Endothelial cell (in vitro differentiated cells): ENCODE measurements at regions not wholly inside any gene's neighbourhood (a gene's known extent, or its start where the extent isn't known, plus 50 kb on each side); places are given as distances from the start of the nearest gene placed in this dataset.

Experiments
- DNase-seq: peaks from one replicate; pipeline ENCODE4 v3.0.0; 2021; ENCODE audit warnings: low spot score
- H3K27ac Mint-ChIP-seq: one replicate; pipeline ENCODE4 v1.8.0; 2021; ENCODE audit warnings: mixed read lengths, inconsistent platforms; ENCODE audit not compliant: unreplicated experiment
- H3K27me3 Mint-ChIP-seq: one replicate; pipeline ENCODE4 v1.8.0; 2021; ENCODE audit warnings: mild to moderate bottlenecking, moderate library complexity, mixed read lengths, inconsistent platforms; ENCODE audit not compliant: unreplicated experiment
- H3K36me3 Mint-ChIP-seq: one replicate; pipeline ENCODE4 v1.8.0; 2021; ENCODE audit warnings: mild to moderate bottlenecking, low read depth, mixed read lengths, inconsistent platforms; ENCODE audit not compliant: unreplicated experiment
- H3K4me1 Mint-ChIP-seq: one replicate; pipeline ENCODE4 v1.8.0; 2021; ENCODE audit warnings: mild to moderate bottlenecking, mixed read lengths, inconsistent platforms; ENCODE audit not compliant: unreplicated experiment
- H3K4me3 Mint-ChIP-seq: one replicate; pipeline ENCODE4 v1.8.0; 2021; ENCODE audit warnings: mild to moderate bottlenecking, mixed read lengths, inconsistent platforms; ENCODE audit not compliant: unreplicated experiment
- H3K9me3 Mint-ChIP-seq: one replicate; pipeline ENCODE4 v1.8.0; 2021; ENCODE audit warnings: mixed read lengths, inconsistent platforms; ENCODE audit not compliant: unreplicated experiment
- CTCF ChIP-seq: fragments of 200-600 bp; sonication (generic); IDR thresholded peaks from one replicate; pipeline ENCODE4 v1.5.0; 2021; ENCODE audit warnings: antibody characterized with exemption; ENCODE audit not compliant: unreplicated experiment

- TF ChIP-seq CTCF: no peak
- no peak for DNase-seq
- Mint-ChIP-seq H3K27me3 (peaks cover 5% of the 10 kb centered on the region), H3K27ac (no peak overlapping the region), H3K36me3 (no peaks in the 10 kb centered on the region), H3K4me3 (no peak overlapping the region), H3K4me1 (peaks cover 7% of the 10 kb centered on the region), H3K9me3 (peaks cover 4% of the 10 kb centered on the region)
These were observed 70.7 kb upstream of the THBS1 start for GRCh38 chr15:39510001-39510701.

GRCh38 chr15:39511000-39511915 lies 69.6 kb upstream of the THBS1 start:
- H3K27me3 Mint-ChIP-seq: peaks cover 5% of the 10 kb centered on the region
- H3K27ac Mint-ChIP-seq: no peak overlapping the region
- H3K4me1 Mint-ChIP-seq: peaks cover 7% of the 10 kb centered on the region
- TF ChIP-seq CTCF: no peak
- no peak for DNase-seq
- H3K9me3 Mint-ChIP-seq: peaks cover 4% of the 10 kb centered on the region
- no peaks in the 10 kb centered on the region for H3K36me3 Mint-ChIP-seq
- H3K4me3 Mint-ChIP-seq: no peak overlapping the region

GRCh38 chr15:39511916-39512260 lies 69.0 kb upstream of the THBS1 start:
- no peak overlapping the region for H3K27ac Mint-ChIP-seq
- H3K4me1 Mint-ChIP-seq: peaks cover 7% of the 10 kb centered on the region
- H3K36me3 Mint-ChIP-seq: no peaks in the 10 kb centered on the region
- no peak overlapping the region for H3K4me3 Mint-ChIP-seq
- no peak for TF ChIP-seq CTCF
- H3K27me3 Mint-ChIP-seq: peaks cover 5% of the 10 kb centered on the region
- no peak for DNase-seq
- peaks cover 4% of the 10 kb centered on the region for H3K9me3 Mint-ChIP-seq

- Mint-ChIP-seq H3K27me3 (peaks cover 5% of the 10 kb centered on the region), H3K9me3 (peaks cover 4% of the 10 kb centered on the region), H3K4me1 (peaks cover 7% of the 10 kb centered on the region), H3K27ac (no peak overlapping the region), H3K36me3 (no peaks in the 10 kb centered on the region), H3K4me3 (no peak overlapping the region)
- DNase-seq: no peak
- no peak for TF ChIP-seq CTCF
These were observed 68.2 kb upstream of the THBS1 start for GRCh38 chr15:39512643-39513042.

GRCh38 chr15:39513936-39514335 lies 66.9 kb upstream of the THBS1 start:
- H3K4me3 Mint-ChIP-seq: no peak overlapping the region
- no peaks in the 10 kb centered on the region for H3K36me3 Mint-ChIP-seq
- no peaks in the 10 kb centered on the region for H3K27me3 Mint-ChIP-seq
- H3K9me3 Mint-ChIP-seq: peaks cover 4% of the 10 kb centered on the region
- TF ChIP-seq CTCF: no peak
- H3K27ac Mint-ChIP-seq: no peak overlapping the region
- DNase-seq: no peak
- peaks cover 7% of the 10 kb centered on the region for H3K4me1 Mint-ChIP-seq
